ENCODE measurements at regions not wholly inside any gene's neighbourhood (a gene's known extent, or its start where the extent isn't known, plus 50 kb on each side); places are given as distances from the start of the nearest gene placed in this dataset. TPM values are rescaled to one million over a fixed set of nuclear protein-coding genes. Genes with fewer than 3 reads are reported as not detected.
A peak's percentile ranks its signal among the peaks of the same experiment; 100 is the strongest.

DNA sequence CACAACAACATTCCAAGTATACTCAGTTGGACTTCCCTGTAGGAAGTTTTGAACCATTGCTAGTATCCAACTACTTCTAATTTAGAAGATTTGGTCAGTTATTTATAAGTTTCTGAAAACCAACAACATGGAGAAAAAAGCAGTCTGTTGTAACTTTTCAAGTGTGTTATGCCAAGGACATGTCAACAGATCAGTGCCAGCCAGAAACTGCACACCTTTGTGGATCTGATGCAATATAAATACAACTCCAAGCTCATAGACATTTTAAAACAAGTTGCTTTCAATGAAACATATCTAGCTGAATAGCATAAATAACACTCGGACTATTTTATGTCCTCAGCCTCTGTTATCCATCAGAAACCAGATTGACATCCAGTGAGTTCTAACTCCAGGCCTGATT is 58.3 kb upstream of the CARMIL1 start:
- no peak for DNase-seq (ENCODE audit: extremely low spot score)
- H3K27ac ChIP-seq (ENCODE audit: low read depth) = no peak overlapping the region
- no peaks in the 10 kb centered on the region for H3K36me3 ChIP-seq (ENCODE audit: insufficient read depth)
- WGBS = 67% methylated on average over 1 of the region's 1 CpG
- H3K4me1 ChIP-seq (ENCODE audit: insufficient read depth) = peaks cover 1% of the 10 kb centered on the region
- no peak overlapping the region for H3K4me3 ChIP-seq (ENCODE audit: low read depth, low read length)

GRCh38 chr6:25222006-25222678 is 57.0 kb upstream of the CARMIL1 start:
- no peak overlapping the region for H3K27ac ChIP-seq (ENCODE audit: low read depth)
- H3K4me3 ChIP-seq (ENCODE audit: low read depth, low read length) = no peak overlapping the region
- no peaks in the 10 kb centered on the region for H3K36me3 ChIP-seq (ENCODE audit: insufficient read depth)
- DNase-seq (ENCODE audit: extremely low spot score) = no peak
- peaks cover 1% of the 10 kb centered on the region for H3K4me1 ChIP-seq (ENCODE audit: insufficient read depth)

DNA sequence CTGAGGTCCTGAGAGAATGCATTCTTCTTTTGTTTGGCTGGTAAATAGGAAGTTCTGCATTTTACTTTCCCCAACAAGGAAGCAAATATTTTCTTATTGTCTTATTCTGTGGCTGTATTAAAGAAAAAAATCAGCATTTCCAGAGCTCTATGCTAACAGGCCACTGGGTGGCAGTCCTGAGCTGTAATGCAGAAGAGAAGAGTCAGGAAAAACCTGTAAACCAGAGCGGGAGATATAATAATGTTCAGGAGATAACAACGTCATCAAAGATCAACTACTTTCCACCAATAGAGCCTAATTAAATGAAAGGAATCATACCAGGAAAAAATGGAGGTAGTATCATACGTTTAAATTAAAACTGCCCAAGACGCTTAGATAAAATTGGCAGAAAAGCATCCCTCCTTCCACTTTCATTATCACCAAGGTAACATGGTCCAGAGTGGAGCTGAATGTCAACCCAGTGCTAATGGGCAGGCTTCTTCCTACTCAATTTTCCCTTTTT is 55.6 kb upstream of the CARMIL1 start:
- Histone ChIP-seq H3K27ac (ENCODE audit: low read depth) (no peak overlapping the region), H3K36me3 (ENCODE audit: insufficient read depth) (no peaks in the 10 kb centered on the region), H3K4me1 (ENCODE audit: insufficient read depth) (peaks cover 1% of the 10 kb centered on the region), H3K4me3 (ENCODE audit: low read depth, low read length) (no peak overlapping the region)
- 8% methylated on average over 4 of the region's 4 CpGs for WGBS
- peak; percentile 46 for DNase-seq (ENCODE audit: extremely low spot score)

- Histone ChIP-seq H3K4me1 (ENCODE audit: insufficient read depth) (peaks cover under 1% of the 10 kb centered on the region), H3K36me3 (ENCODE audit: insufficient read depth) (no peaks in the 10 kb centered on the region)
- 93% methylated on average over 4 of the region's 4 CpGs for WGBS
Measured at GRCh38 chr6:25224242-25224641, 54.9 kb upstream of the CARMIL1 start.

DNA sequence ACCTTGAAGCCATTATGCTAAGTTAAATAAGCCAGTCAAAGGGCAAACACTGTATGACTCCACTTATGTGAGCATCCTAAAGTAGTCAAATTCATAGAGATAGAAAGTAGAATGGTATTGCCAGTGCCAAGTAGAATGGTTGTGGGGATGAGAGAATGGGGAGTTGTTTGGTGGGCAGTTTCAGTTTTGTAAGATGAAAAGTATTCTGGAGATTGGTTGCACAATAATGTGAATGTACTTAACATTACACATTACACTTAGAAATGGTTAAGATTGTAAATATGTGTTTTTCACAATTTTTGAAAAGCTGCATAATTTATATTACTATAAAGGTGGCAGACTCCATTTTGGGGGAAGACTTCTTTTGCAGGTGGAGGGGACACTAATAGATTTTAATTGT is 51.3 kb upstream of the CARMIL1 start:
- Histone ChIP-seq H3K27ac (ENCODE audit: low read depth) (no peak overlapping the region), H3K4me1 (ENCODE audit: insufficient read depth) (no peaks in the 10 kb centered on the region), H3K4me3 (ENCODE audit: low read depth, low read length) (no peak overlapping the region), H3K36me3 (ENCODE audit: insufficient read depth) (no peaks in the 10 kb centered on the region)
- no peak for DNase-seq (ENCODE audit: extremely low spot score)

More at GRCh38 chr6:25224242-25224641, 54.9 kb upstream of the CARMIL1 start:
- DNase-seq (ENCODE audit: extremely low spot score) = no peak
- no peak overlapping the region for H3K4me3 ChIP-seq (ENCODE audit: low read depth, low read length)
- no peak overlapping the region for H3K27ac ChIP-seq (ENCODE audit: low read depth)

Small RNAs in the stretch of these regions (small RNA-seq; reads per million reads assigned to genes)
- not detected for gene RN7SL334P
